Neural progenitor cell (in vitro differentiated cells): ENCODE measurements at regions not wholly inside any gene's neighbourhood (a gene's known extent, or its start where the extent isn't known, plus 50 kb on each side); places are given as distances from the start of the nearest gene placed in this dataset.
A peak's percentile ranks its signal among the peaks of the same experiment; 100 is the strongest.

ENCODE experiments used
- DNase-seq: peaks from one replicate; pipeline ENCODE4 v3.0.0-alpha.2; 2016; ENCODE audit warnings: low spot score
- H2AFZ ChIP-seq: fragments of 200-600 bp; sonication (generic); replicated peaks from 2 replicates; pipeline ENCODE4 v1.6.1; 2016; ENCODE audit warnings: antibody characterized with exemption
- H3F3A ChIP-seq: fragments of 200-600 bp; sonication (generic); 2 replicates; pipeline ENCODE4 v1.6.1; 2016; ENCODE audit warnings: antibody characterized with exemption, low read depth
- H3K27ac ChIP-seq: fragments of 200-600 bp; sonication (generic); 2 replicates; pipeline ENCODE4 v1.5.1; 2016; ENCODE audit warnings: mild to moderate bottlenecking
- H3K27me3 ChIP-seq: fragments of 200-600 bp; sonication (generic); 2 replicates; pipeline ENCODE4 v1.6.1; 2016; ENCODE audit warnings: mild to moderate bottlenecking, moderate library complexity
- H3K36me3 ChIP-seq: fragments of 200-600 bp; sonication (generic); 2 replicates; pipeline ENCODE4 v1.5.1; 2016
- H3K4me1 ChIP-seq: fragments of 200-600 bp; sonication (generic); 2 replicates; pipeline ENCODE4 v1.6.1; 2016; ENCODE audit warnings: mixed run types
- H3K4me2 ChIP-seq: fragments of 200-600 bp; sonication (generic); 2 replicates; pipeline ENCODE4 v1.6.1; 2016
- H3K4me3 ChIP-seq: fragments of 200-600 bp; sonication (generic); 2 replicates; pipeline ENCODE4 v1.5.1; 2016
- H3K79me2 ChIP-seq: fragments of 200-600 bp; sonication (generic); 2 replicates; pipeline ENCODE4 v1.6.1; 2016; ENCODE audit warnings: low read depth
- H3K9ac ChIP-seq: fragments of 200-600 bp; sonication (generic); 2 replicates; pipeline ENCODE4 v1.6.1; 2016
- H3K9me3 ChIP-seq: fragments of 200-600 bp; sonication (generic); 2 replicates; pipeline ENCODE4 v1.5.1; 2016; ENCODE audit warnings: low read depth
- H4K20me1 ChIP-seq: fragments of 200-600 bp; sonication (generic); 2 replicates; pipeline ENCODE4 v1.6.1; 2016; ENCODE audit warnings: low read depth
- H3K27ac Mint-ChIP-seq: 3 replicates; pipeline ENCODE4 v1.8.0; 2021; ENCODE audit warnings: mixed read lengths
- H3K27me3 Mint-ChIP-seq: 2 replicates; pipeline ENCODE4 v1.8.0; 2022; ENCODE audit warnings: low read depth, mild to moderate bottlenecking, inconsistent platforms, moderate library complexity, mixed read lengths; ENCODE audit not compliant: insufficient read depth
- H3K36me3 Mint-ChIP-seq: 3 replicates; pipeline ENCODE4 v1.8.0; 2021; ENCODE audit warnings: mixed read lengths
- H3K4me1 Mint-ChIP-seq: 3 replicates; pipeline ENCODE4 v1.8.0; 2021; ENCODE audit warnings: mixed read lengths
- H3K4me3 Mint-ChIP-seq: 3 replicates; pipeline ENCODE4 v1.8.0; 2021; ENCODE audit warnings: mild to moderate bottlenecking, moderate library complexity, mixed read lengths
- H3K9me3 Mint-ChIP-seq: 3 replicates; pipeline ENCODE4 v1.8.0; 2020; ENCODE audit warnings: mixed read lengths
- EZH2 ChIP-seq: fragments of 200-600 bp; sonication (generic); IDR thresholded peaks from 2 replicates; pipeline ENCODE4 v1.6.1; 2017; ENCODE audit warnings: antibody characterized with exemption, mild to moderate bottlenecking, moderate library complexity
- EZH2phosphoT487 ChIP-seq: fragments of 200-600 bp; sonication (generic); IDR thresholded peaks from 2 replicates; pipeline ENCODE4 v1.6.1; 2017; ENCODE audit warnings: antibody characterized with exemption
- TF ChIP-seq, protein P1 (sequence below): fragments of 200-600 bp; sonication (generic); IDR thresholded peaks from 2 replicates; pipeline ENCODE4 v1.5.1; 2017; ENCODE audit warnings: antibody characterized with exemption, mild to moderate bottlenecking

DNA sequence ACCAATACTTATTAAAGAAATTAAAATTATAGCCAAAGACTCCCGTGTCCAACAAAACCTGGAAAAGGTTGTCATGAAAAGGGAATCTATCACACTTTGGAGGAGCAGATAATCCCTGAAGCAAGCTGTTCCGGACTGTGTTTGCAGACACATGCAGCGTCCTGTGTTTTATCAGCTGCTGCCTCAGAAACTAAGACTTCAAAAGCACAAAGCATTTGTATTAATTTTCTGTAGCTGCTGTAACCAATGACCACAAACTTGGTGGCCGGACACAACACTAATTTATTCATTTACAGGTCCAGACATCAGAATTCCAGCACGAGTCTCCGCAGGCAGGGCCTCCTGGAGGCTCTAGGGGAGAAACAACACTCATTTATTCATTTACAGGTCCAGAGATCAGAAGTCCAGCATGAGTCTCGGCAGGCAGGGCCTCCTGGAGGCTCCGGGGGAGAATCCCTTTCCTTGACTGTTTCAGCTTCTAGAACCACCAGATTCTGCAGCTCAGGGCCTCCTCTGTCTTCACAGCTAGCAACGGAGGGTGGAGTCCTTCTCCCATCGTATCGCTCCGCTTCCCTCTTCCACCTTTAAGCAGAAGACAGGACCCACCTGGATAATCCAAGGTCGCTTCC is 465.3 kb downstream of the BRD1 start:
- H3K4me1 ChIP-seq = no peaks in the 10 kb centered on the region
- H3K79me2 ChIP-seq = no peaks in the 10 kb centered on the region
- H3K27me3 ChIP-seq = no peaks in the 10 kb centered on the region
- TF ChIP-seq EZH2phosphoT487 (no peak), EZH2 (no peak)
- TF ChIP-seq, protein P1, sequence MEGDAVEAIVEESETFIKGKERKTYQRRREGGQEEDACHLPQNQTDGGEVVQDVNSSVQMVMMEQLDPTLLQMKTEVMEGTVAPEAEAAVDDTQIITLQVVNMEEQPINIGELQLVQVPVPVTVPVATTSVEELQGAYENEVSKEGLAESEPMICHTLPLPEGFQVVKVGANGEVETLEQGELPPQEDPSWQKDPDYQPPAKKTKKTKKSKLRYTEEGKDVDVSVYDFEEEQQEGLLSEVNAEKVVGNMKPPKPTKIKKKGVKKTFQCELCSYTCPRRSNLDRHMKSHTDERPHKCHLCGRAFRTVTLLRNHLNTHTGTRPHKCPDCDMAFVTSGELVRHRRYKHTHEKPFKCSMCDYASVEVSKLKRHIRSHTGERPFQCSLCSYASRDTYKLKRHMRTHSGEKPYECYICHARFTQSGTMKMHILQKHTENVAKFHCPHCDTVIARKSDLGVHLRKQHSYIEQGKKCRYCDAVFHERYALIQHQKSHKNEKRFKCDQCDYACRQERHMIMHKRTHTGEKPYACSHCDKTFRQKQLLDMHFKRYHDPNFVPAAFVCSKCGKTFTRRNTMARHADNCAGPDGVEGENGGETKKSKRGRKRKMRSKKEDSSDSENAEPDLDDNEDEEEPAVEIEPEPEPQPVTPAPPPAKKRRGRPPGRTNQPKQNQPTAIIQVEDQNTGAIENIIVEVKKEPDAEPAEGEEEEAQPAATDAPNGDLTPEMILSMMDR = no peak
- H3K4me2 ChIP-seq = no peak overlapping the region
- H3K9ac ChIP-seq = no peak overlapping the region
- H3K4me3 Mint-ChIP-seq = peak overlapping the region; percentile 8
- peaks cover 26% of the 10 kb centered on the region for H3K4me1 Mint-ChIP-seq
- DNase-seq = no peak
- H3K27ac ChIP-seq = no peak overlapping the region
- no peaks in the 10 kb centered on the region for H3K9me3 ChIP-seq
- no peak overlapping the region for H2AFZ ChIP-seq
- H3K36me3 Mint-ChIP-seq = no peaks in the 10 kb centered on the region
- no peaks in the 10 kb centered on the region for H3F3A ChIP-seq
- H3K36me3 ChIP-seq = no peaks in the 10 kb centered on the region
- no peaks in the 10 kb centered on the region for H4K20me1 ChIP-seq
- no peak overlapping the region for H3K4me3 ChIP-seq
- no peaks in the 10 kb centered on the region for H3K9me3 Mint-ChIP-seq
- peak overlapping the region; percentile 72 for H3K27ac Mint-ChIP-seq
- H3K27me3 Mint-ChIP-seq = peaks cover 5% of the 10 kb centered on the region

DNA sequence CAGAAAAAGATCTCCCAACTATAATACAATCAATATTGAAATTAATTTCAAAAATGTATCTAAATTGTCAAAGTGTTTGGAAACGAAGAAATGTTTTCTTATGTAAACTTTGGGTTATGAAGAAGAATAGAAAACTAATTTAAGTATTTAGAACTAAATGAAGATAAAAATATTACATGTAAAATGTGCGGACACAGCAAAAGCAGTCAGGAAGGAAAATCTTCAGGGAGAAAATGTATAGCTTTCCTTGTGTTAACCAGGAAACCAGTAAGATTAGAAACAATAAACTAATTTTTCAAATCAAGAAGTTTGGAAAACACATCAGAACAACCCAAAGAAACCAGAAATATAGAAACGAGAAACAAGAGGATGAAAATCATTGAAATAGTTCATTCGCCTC is 466.5 kb downstream of the BRD1 start:
- no peaks in the 10 kb centered on the region for H3K36me3 ChIP-seq
- DNase-seq = no peak
- H3K4me3 ChIP-seq = no peak overlapping the region
- no peaks in the 10 kb centered on the region for H3K9me3 ChIP-seq
- peaks cover 26% of the 10 kb centered on the region for H3K4me1 Mint-ChIP-seq
- H3K79me2 ChIP-seq = no peaks in the 10 kb centered on the region
- H3K4me1 ChIP-seq = no peaks in the 10 kb centered on the region
- no peaks in the 10 kb centered on the region for H4K20me1 ChIP-seq
- peaks cover 5% of the 10 kb centered on the region for H3K27me3 Mint-ChIP-seq
- no peak overlapping the region for H3K27ac ChIP-seq
- H3F3A ChIP-seq = no peaks in the 10 kb centered on the region
- H3K27me3 ChIP-seq = no peaks in the 10 kb centered on the region
- TF ChIP-seq EZH2phosphoT487 (no peak), EZH2 (no peak)
- TF ChIP-seq, protein P1 = no peak
- no peak overlapping the region for H3K4me3 Mint-ChIP-seq
- H3K36me3 Mint-ChIP-seq = no peaks in the 10 kb centered on the region
- no peak overlapping the region for H3K4me2 ChIP-seq
- no peak overlapping the region for H2AFZ ChIP-seq
- H3K27ac Mint-ChIP-seq = no peak overlapping the region
- peaks cover 3% of the 10 kb centered on the region for H3K9me3 Mint-ChIP-seq
- no peak overlapping the region for H3K9ac ChIP-seq

DNA sequence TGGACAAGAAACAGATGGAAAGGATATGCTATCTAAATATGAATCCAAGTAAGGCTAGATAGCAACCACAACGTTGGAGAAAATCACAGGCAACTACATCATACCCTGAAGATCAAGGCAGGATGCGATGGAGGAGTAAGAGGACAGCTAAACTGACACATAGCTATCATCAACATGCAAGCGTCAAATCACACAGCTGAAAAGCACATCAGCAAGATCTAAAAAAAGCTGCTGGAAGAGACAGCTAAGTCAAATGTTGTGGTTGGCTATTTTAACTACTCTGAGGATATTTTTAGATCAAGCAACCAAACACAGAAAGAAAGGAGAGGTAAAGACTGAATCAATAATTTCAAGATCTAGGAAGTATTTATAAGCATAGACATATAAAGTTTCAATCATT is 466.9 kb downstream of the BRD1 start:
- Mint-ChIP-seq H3K4me3 (no peak overlapping the region), H3K27ac (no peak overlapping the region), H3K36me3 (no peaks in the 10 kb centered on the region), H3K27me3 (peaks cover 5% of the 10 kb centered on the region), H3K9me3 (peaks cover 5% of the 10 kb centered on the region), H3K4me1 (peaks cover 25% of the 10 kb centered on the region)
- no peaks in the 10 kb centered on the region for H3K9me3 ChIP-seq
- no peak for TF ChIP-seq EZH2phosphoT487
- TF ChIP-seq, protein P1 = no peak
- no peak for TF ChIP-seq EZH2
- H3K36me3 ChIP-seq = no peaks in the 10 kb centered on the region
- no peak overlapping the region for H3K4me2 ChIP-seq
- H3K4me1 ChIP-seq = no peaks in the 10 kb centered on the region
- H3F3A ChIP-seq = no peaks in the 10 kb centered on the region
- H2AFZ ChIP-seq = no peak overlapping the region
- no peaks in the 10 kb centered on the region for H4K20me1 ChIP-seq
- no peak overlapping the region for H3K9ac ChIP-seq
- H3K27ac ChIP-seq = no peak overlapping the region
- no peak for DNase-seq
- no peaks in the 10 kb centered on the region for H3K79me2 ChIP-seq
- no peaks in the 10 kb centered on the region for H3K27me3 ChIP-seq
- H3K4me3 ChIP-seq = no peak overlapping the region
